GM18867 (cell line): ENCODE measurements at regions not wholly inside any gene's neighbourhood (a gene's known extent, or its start where the extent isn't known, plus 50 kb on each side); places are given as distances from the start of the nearest gene placed in this dataset.

Experiments used
- ATAC-seq: cut with Tn5 transposase; IDR thresholded peaks from one replicate; pipeline ENCODE4 v1.9.1; 2021; ENCODE audit warnings: mild to moderate bottlenecking, moderate library complexity; ENCODE audit not compliant: unreplicated experiment

DNA sequence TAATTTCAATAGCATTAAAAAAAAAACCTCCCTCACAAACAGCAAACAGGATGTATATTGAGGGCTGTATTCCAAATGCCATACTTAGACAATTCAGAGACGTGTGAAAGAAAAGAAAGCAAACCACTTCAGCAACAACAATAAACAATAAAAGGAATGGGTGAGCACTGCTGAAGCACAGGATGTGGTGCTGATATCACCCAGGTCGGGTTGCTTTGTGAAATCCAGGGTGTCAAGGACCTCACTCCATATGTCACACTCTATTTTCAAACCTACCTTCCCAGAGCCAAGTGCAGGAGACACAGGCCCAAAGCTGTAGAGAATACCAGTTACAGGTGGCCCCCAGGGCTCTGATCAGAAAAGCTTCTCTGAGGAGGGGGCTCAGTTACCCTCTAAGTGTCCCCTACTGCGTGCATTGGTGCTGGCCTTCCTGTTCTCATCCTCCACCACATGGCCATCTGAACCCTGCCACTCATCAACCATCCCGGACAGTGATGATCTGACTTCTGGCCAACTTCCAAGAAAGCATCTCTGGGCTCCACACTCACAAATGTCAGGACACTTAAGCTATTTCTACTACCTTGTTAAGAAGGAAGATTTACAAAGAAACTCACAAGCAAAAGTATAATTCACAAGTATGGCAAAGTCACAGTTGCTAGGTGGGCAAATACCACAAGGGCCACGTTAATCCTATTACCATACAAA is 363.0 kb downstream of the SS18 start:
- ATAC-seq: no peak

DNA sequence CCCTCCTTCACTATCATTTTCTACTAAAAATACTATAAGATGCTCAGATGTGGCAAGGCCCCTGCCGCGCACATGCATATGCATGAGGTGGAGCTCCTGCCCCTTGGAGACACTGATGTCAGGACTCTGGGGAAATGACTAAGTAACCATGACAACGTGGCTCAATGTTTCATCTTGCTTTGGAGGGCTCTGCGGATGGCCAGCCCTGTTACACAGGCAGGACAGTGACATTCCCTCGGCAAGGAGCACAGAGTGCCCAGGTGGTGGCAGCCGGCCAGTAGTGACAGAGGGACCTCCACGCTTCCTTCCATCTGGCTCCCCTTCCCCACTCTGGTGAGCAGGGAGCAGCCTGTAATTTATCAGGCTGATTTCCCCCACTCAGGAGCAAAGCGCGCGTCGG is 364.1 kb downstream of the SS18 start:
- ATAC-seq: no peak

DNA sequence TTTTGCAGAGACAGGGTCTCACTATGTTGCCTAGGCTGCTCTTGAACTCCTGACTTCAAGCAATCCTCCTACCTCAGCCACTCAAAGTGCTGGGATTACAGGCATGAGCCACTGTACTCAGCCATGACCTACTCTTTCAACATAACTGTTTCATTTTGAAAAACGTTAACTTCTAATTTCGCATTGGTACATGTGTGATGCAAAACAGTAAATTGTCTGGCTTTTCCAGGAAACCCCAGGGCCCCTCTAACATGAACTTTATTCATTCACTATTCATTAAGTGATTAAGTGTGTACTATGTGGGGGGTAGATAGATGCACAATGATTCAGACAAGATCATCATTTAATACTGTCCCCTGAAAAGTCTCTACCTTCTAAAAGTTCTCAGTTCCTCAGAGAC is 364.9 kb downstream of the SS18 start:
- ATAC-seq: no peak

DNA sequence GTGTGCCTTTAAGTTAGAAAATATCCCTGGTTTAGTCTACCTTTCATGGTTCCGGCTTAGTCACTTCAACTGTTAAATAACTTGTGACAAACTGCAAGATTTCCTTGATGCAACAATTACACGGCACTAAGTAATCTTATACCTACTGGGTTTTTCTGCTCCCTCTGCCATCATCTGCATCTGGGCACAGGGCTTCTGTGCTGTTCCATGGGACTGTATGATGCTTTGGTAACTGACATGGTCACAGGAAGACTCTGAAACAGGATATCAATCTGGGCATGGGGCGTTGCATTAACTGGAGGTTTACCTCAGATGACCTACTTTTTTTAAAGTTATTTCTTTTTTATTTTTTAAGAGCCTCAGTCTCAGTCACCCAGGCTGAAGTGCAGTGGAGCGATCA is 365.4 kb downstream of the SS18 start:
- ATAC-seq: no peak

DNA sequence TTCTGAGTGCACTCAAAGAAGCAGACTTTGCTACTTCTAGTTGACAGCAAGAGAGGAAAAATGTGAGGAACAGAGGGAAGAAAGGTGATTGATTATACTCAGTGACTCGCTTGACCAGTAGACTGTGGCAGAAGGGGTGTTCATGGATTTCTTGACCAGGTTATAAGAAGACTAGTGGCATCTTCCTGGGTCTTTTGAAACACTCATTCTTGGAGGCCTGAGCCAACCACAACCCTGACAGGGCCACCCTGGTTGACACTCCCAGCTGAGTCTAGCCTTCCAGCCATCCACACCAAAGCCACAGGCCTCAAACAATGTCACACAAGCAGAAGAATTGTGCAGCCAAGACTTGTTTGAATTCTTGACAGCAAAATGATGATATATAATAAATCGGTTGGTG is 366.3 kb downstream of the SS18 start:
- ATAC-seq: no peak

DNA sequence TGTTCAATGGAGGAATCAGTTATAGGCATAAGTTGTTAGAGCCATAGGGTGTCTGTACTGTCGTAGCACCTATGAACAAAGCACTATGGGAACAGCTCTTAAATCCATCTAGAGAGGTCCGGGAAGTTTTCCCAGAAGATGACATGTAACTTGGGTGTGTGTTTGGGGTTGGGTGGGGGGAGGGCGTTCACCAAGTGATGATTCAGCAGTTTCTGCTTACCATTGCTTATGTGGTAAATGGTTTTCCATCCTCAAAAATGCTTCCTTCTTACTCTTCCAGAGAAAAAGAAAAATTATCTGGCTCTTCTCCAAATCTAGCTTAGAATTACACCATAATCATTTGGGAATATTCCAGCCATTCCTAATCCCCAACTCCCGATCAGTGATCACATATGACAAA is 361.1 kb upstream of the ZNF521 start:
- no peak for ATAC-seq

DNA sequence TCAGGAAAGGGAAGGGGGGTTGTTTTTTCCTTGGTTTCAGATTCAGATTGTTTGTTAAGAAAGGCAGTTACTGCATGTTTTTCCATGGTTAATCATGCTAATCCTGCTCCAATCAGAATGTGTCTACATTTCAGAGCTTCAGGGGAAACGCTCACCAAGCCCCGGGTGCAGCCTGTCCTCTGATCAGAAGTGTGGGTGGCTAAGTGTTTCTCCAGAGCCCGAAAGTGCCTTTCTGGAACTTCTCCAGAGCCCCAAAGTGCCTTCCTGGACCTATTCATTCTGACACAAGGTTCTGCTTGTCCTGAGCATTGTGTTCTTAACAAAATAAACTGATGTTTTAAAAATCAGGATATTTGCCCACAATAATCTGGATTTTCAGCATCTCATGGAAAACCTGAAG is 359.0 kb upstream of the ZNF521 start:
- ATAC-seq: no peak

DNA sequence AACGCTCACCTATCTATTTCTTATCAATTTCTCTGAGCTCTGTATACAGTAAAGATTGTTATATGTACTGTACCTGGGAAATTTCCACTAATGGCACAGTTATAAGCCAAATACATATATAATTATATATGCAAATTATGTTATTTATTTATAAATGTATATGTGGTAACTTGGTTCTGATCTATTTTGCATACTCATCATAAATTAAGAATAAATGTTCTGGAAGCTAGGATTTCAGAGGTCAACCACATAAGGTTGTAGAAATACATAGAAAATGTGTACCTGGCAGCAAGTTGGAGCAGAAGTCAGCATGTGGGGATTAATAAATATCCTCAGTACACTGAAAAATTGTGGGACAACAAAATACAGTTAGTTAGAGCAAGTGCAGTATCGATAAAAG is 353.7 kb upstream of the ZNF521 start:
- ATAC-seq: no peak

DNA sequence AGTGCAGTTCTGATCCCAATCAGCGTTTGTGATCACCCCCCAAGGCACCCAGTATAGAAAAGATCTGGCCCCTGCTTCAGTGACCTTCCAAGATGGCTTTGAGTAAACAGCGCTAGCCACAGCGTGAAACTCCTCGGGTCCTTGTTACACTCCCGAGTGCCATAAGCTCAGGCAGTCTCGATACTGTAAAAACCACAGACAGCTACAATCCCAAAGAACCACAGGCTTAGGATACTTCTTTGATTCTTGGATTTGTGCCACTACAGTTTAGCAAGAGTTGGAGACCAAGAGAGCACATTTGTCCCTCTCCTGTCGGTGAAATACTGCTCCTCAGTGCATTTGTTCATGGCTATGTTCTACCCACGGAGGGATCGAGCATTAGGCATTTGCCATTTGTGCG is 352.5 kb upstream of the ZNF521 start:
- ATAC-seq: no peak

DNA sequence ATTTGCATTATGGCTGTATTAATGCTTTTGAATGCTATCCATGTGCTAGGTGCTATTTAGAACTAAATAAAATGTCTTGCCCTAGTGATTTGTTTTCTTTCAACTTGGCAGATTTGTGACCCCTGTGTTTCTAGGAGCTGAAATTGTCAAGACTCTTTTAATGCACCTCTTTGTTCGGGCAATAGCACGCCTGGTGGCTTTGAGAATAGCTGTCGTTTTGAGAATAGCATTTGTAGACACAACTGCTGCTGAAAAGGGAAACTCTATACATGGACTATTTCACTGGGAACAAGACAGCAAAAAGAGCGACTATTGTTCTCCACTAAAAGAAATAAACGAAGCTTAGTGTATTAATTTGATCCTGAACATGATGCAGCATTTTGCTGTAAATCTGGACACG is 352.1 kb upstream of the ZNF521 start:
- no peak for ATAC-seq

DNA sequence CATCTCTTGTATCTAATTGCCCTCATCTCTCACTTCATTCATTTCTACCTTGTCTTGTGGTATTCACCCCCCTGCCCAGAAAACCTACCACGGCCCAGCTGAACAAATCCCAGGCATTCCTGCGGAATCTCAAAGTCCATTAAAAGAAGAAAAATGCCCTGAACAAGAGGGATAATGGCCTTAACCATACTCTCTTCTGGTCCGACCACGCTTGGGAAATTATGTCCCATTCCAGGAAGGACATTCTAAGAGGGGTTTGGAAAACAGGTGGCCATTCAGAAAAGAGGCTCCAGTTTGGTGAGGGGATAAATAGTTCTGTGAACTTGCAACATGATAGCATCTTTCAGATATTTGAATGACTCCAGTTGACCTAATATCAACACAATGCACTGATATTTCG is 349.9 kb upstream of the ZNF521 start:
- no peak for ATAC-seq

DNA sequence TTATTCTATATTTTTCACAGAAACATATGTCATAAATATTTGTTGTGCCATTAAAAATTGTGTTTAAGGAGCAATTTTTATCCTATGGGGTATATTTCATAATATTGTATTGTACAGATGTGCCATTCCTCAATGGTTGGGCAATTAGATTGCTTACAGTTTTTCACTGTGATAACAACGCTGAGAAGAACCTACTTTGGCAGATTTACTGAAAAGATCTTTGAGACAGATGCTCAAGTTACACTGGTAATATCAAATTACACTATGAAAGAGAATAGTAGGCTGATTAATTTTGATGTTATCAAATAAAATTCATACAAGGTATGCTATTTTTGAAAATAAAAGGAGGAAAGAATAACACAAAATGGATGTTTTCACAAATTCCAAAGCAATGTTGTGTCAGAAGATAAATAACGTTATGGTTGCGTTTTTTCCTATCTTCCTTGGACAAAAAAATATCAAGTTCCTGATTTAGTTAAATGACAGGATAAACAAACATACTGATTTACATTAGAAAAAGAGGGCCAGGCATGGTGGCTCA is 335.1 kb upstream of the ZNF521 start:
- no peak for ATAC-seq

DNA sequence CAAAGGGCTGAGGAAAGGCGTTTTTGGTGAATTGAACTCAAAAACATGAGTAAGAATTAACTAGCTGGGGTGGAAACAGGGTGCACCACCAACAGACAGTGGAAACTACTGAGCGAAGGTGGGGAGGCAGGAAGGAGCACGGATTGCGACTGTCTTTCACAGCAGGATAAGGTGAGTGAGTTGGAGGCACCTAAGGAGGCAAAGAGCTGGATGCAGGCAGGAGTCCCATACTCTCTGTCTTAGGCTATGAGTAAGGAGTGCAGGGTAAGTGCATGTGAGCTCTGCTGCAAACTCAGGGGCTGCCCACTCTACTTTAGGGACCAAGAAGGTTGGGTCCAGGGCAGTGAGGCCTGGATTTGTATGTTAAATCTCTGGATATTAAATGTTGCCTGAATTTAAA is 333.1 kb upstream of the ZNF521 start:
- no peak for ATAC-seq

DNA sequence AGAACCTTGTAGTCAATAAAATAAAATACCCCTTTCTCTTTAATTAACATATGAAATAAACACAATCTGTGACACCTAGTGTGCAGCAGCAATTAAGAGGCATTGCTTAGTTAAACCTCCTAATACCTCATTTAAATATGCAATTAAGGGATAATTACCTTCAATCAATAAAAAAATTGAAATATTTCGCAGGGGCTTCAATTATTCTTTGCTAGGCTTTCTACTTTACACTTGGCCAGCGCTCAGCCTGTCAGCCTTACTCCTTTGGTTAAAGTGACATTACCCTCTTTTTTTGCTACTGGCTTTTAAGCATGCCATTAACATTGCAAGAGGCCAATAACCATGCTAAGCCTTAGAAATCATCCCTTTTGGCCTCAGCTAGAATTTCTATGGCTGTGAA is 327.5 kb upstream of the ZNF521 start:
- no peak for ATAC-seq

DNA sequence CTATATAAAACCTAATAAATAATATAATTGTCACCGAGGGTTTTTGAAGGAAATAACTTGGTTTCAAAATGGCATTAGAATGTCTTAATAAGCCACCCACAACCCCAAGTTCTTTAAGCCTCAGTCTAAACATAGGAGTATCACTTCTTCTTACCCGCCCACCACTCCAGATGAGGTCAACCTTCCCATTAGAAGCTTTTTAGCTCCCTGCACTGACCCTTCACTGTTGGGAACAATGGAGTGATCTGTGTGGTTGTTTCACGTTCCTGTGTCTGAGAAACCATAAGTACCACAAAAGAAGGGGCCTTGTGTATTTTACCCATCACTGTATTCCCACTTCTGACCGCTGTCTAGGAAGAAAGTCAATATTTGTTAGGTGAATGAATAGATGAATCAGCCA is 326.3 kb upstream of the ZNF521 start:
- ATAC-seq: no peak

DNA sequence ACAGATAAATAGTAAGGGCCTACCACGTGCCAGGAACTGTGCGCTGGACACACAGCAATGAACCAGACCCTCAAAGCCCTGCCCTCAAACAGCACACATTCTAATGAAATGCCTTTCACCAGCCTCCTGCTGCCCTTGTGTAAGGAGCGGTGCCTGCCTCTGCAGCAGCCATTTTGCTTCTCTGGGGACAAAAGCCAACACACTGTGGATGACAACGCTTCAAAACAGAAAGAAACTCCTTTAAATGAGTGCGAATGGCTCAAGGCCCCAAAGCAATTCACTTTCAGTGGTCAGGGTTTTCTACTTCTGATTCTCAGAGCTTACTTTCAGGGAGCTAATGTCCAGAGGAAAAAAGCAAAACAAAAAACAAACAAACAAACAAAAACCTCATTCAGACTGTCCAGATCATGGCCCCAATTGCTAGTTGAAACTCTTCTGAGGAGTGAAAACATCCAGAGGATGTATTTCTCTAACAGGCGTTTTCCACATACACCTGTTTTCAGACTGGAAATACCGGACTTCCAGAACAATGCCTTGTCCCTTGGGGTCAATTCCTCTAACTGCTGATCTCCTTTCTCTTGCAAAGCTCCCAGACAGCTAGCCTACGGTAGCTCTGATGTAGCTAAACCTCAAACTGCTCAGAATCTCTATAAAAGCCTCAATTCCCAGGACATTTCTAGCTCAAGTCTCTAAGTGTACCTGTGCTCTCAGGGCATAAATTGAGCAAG is 323.3 kb upstream of the ZNF521 start:
- ATAC-seq: peak; percentile 59

DNA sequence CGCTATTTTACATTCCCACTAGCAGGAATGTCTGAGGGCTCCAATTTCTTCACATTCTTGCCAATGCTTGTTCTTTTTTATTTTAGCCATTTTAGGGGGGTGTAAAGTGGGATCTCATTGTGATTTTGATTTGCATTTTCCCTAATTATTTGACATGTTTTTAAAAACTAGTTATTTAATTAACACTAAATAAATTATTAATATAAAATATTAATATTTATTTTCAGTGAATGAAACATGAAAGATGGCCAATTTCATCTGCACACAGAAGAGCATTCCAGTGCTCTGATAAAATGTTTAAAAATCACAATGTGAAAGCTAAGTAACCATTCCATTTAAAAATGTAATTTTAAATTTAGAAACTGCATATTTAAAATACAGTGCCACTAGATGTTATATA is 322.2 kb upstream of the ZNF521 start:
- no peak for ATAC-seq

DNA sequence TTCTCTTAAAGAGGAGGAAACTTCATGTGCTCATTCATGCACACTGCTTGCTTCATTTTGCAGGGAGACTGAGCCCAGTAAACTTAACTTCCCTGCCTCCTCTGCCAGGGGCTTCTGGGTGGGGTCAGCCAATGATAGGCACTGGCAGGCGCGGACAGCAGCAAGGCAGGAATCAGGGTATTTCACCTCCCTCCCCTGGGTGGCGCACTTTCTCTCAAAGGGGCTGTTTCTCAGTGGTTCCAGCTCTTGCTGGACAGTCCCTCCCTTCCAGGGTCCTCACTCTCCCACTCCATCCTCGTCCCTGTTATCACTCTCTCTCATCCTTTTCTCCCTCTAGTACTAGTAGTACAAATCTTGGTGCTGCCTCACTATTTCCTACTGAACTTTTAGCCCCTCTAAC is 320.5 kb upstream of the ZNF521 start:
- no peak for ATAC-seq

DNA sequence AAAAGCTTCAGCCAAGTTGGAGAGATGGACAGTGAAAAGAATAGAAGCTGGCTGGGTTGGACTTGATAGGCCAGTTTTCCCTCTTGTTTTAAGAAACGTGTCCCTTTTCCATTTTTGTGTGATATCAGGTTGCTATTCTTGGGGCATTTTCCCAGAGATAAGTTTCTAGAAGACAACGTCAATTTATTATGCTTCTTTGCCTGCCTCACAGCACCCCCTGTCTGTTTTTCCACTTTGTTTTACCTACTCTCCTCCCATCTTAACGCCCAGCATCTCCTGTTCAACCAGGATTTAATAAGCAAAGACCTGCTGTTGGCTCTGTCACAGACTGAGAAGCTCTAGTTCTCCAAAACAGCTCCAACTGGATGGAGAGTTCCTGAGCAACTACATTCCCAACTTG is 317.8 kb upstream of the ZNF521 start:
- no peak for ATAC-seq

DNA sequence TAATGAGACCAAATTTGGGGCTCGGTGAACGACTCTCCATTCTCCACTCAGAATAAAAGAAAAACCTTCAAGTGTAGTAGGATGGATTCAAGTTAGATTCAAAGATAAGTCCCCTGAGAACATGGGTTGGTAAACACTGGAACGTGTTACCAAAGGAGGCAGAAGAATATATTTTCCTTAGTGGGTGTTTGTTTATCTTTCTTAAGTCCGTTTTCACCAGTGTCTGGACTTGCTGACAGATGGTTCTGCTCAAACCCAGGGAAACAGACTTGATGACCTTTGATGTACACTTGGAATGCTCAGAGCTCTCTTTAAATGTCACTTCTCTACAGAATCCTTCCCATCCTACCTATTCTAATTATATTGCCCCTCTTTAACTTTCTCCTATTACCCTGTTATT is 310.3 kb upstream of the ZNF521 start:
- no peak for ATAC-seq

DNA sequence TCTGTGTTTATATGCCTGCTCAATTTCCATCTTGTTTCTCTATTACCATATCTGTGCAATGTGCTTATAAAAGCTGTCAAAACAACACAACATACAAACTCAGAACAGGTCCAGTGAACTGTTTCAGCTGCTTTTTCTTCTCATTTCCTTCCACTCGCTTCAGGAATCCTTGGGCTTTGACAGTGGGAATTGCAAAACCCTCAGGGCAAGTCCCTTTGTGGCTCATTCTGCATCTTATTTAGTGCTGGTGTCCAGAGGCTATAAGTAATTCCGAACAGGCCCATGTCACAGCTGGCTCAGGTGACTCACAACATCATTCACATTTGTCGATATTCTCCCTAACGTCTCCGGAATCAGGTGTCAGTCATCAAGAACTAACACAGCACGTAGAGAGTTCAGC is 309.9 kb upstream of the ZNF521 start:
- no peak for ATAC-seq

DNA sequence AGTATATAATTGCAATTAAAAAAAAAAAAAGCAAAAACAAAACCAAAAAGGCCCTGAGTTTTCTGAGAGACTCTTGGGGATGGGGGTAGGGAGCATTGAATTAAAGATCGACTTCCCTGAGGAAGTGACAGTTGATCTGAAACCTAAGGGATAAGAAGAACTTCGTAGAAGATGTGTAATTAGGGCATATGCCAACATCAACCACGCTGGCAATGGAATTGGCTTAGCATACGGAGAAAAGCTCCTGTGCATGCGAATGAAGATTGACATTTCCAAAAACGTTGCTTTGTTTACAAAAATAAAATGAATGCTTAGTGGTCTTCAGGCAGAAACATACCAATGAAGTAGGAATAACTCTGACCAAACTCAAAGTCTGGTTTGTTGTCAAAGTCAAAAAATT is 307.6 kb upstream of the ZNF521 start:
- ATAC-seq: no peak

DNA sequence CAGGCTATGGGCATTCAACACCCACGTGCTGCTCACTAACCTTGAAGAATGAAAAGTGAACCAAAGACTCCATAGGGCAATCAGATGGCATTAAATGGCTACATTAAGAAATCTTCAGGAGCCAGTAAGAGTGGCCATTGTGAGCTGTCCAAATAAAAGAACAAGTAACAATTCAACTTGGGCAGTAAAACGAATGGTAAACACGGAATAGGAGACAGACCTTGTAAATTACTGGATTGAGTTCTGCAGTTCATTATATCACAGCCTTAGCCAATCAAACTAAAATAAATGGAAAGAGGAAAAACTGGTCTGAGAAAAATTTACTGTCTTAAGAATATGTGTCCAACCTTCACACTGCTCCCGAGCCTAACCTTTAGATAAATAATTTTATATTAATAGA is 306.5 kb upstream of the ZNF521 start:
- no peak for ATAC-seq
